ENCODE measurements at regions not wholly inside any gene's neighbourhood (a gene's known extent, or its start where the extent isn't known, plus 50 kb on each side); places are given as distances from the start of the nearest gene placed in this dataset.

- H3K4me1 Mint-ChIP-seq (ENCODE audit: low read depth): no peaks in the 10 kb centered on the region
- H3K9me3 Mint-ChIP-seq: no peaks in the 10 kb centered on the region
- no peak overlapping the region for H3K4me3 Mint-ChIP-seq (ENCODE audit: low read depth)
- no peaks in the 10 kb centered on the region for H3K36me3 Mint-ChIP-seq (ENCODE audit: low read depth)
- intact Hi-C loops (cut with micrococcal nuclease): no loop called here
- no peak overlapping the region for H3K27ac Mint-ChIP-seq
- DNase-seq (ENCODE audit: low spot score): no peak
- no peaks in the 10 kb centered on the region for H3K27me3 Mint-ChIP-seq (ENCODE audit: low read depth)
Observed at GRCh38 chr2:5751873-5752482, 59.8 kb downstream of the SOX11 start.

DNA sequence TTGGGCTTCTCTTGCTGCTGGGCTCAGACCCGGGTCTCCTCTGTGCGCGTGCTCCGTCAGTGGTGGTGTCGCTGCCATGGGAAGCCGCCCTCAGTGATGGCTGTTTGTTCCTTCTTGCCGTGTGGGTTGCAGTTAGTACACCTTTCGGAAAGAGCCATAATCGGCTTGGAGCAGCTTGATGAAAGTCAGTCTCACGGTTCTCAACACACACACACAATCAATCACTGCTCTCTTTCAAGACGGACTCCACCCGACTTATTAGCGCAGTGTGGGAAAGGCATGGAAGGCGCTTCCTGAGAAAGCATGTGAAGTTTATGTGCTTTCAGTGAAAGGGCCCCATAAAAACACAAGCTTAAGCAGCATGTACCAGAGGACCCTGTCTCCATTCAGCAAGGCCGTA, 64.1 kb downstream of the SOX11 start:
- H3K27me3 Mint-ChIP-seq (ENCODE audit: low read depth): no peaks in the 10 kb centered on the region
- no peak overlapping the region for H3K27ac Mint-ChIP-seq
- intact Hi-C loops (cut with micrococcal nuclease): no loop called here
- no peaks in the 10 kb centered on the region for H3K4me1 Mint-ChIP-seq (ENCODE audit: low read depth)
- no peaks in the 10 kb centered on the region for H3K9me3 Mint-ChIP-seq
- H3K36me3 Mint-ChIP-seq (ENCODE audit: low read depth): no peaks in the 10 kb centered on the region
- H3K4me3 Mint-ChIP-seq (ENCODE audit: low read depth): no peak overlapping the region
- no peak for DNase-seq (ENCODE audit: low spot score)

DNA sequence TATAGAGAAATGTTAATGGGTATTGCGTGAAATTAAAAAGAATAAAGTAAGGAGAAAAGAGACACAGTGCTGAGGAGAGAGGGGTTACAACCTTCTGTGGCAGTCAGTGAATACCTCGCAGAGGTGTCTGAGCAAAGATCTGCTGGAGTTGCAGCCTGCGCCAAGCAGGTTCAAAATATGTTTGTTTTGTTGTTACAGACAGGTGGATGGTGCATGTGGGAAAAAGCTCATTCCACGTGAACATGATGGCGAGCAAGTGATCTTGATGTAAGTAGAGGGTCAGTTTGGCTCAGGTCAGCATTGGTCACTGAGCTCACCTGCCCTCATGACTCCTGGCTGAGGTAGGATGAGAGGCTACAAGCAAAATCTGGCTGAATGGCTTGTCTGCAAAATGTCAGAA, 66.2 kb downstream of the SOX11 start:
- intact Hi-C loops (cut with micrococcal nuclease): no loop called here
- DNase-seq (ENCODE audit: low spot score): no peak
- no peak overlapping the region for H3K27ac Mint-ChIP-seq
- H3K4me3 Mint-ChIP-seq (ENCODE audit: low read depth): no peak overlapping the region
- H3K36me3 Mint-ChIP-seq (ENCODE audit: low read depth): no peaks in the 10 kb centered on the region
- no peaks in the 10 kb centered on the region for H3K9me3 Mint-ChIP-seq
- H3K4me1 Mint-ChIP-seq (ENCODE audit: low read depth): no peaks in the 10 kb centered on the region
- H3K27me3 Mint-ChIP-seq (ENCODE audit: low read depth): no peaks in the 10 kb centered on the region

DNA sequence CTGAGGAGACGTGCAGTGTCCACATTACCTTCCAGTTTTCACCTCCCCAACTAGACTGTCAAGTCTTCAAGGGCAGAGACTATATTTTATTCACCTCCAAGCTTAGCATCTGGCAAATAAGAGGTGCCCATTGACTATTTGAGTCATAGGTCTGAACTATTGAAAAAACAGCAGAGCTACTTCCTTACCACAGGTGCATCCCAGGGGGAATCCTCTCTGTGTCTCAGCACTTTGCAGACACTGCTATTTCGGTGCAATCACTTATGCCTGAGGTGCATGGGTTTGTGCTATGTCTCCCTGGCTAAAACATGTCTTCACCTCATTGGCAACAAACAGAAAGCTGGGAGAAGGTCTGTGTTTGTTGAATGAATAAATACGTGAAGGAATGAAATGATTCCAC, 67.8 kb downstream of the SOX11 start:
- no peak for DNase-seq (ENCODE audit: low spot score)
- Mint-ChIP-seq H3K9me3 (no peaks in the 10 kb centered on the region), H3K36me3 (ENCODE audit: low read depth) (no peaks in the 10 kb centered on the region), H3K27me3 (ENCODE audit: low read depth) (no peaks in the 10 kb centered on the region), H3K4me3 (ENCODE audit: low read depth) (no peak overlapping the region), H3K27ac (no peak overlapping the region), H3K4me1 (ENCODE audit: low read depth) (no peaks in the 10 kb centered on the region)
- intact Hi-C loops (cut with micrococcal nuclease): no loop called here

GRCh38 chr2:5763531-5763930, 71.3 kb downstream of the SOX11 start:
- DNase-seq (ENCODE audit: low spot score): no peak
- no peaks in the 10 kb centered on the region for H3K4me1 Mint-ChIP-seq (ENCODE audit: low read depth)

DNA sequence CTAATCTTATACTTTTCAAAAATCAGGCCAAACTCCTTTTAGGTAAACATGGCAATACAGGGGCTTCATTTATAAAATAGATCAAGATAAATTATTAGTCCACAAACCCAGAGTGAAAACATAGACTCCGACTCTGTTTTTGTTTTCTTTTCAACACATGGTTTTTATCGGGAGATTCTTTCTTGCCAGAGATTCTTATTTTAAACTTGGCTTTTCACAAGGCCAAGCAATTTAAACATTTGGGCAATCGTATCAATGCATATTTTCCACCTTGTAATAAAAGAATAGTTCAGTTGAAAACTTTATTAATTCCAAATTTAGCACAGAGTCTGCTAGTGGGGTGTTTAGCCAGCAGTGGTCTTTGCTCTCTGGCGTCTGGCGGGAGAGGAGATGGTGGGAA, 71.9 kb downstream of the SOX11 start:
- H3K4me1 Mint-ChIP-seq (ENCODE audit: low read depth): no peaks in the 10 kb centered on the region
- no peaks in the 10 kb centered on the region for H3K27me3 Mint-ChIP-seq (ENCODE audit: low read depth)
- H3K27ac Mint-ChIP-seq: no peak overlapping the region
- no peak overlapping the region for H3K4me3 Mint-ChIP-seq (ENCODE audit: low read depth)
- no peaks in the 10 kb centered on the region for H3K36me3 Mint-ChIP-seq (ENCODE audit: low read depth)
- no peaks in the 10 kb centered on the region for H3K9me3 Mint-ChIP-seq
- DNase-seq (ENCODE audit: low spot score): no peak
- intact Hi-C loops (cut with micrococcal nuclease): no loop called here

More at GRCh38 chr2:5763531-5763930, 71.3 kb downstream of the SOX11 start:
- Mint-ChIP-seq H3K36me3 (ENCODE audit: low read depth) (no peaks in the 10 kb centered on the region), H3K9me3 (no peaks in the 10 kb centered on the region), H3K27ac (no peak overlapping the region), H3K27me3 (ENCODE audit: low read depth) (no peaks in the 10 kb centered on the region), H3K4me3 (ENCODE audit: low read depth) (no peak overlapping the region)
- intact Hi-C loops (cut with micrococcal nuclease): no loop called here

GRCh38 chr2:5766056-5766455, 73.9 kb downstream of the SOX11 start:
- no peaks in the 10 kb centered on the region for H3K9me3 Mint-ChIP-seq
- H3K36me3 Mint-ChIP-seq (ENCODE audit: low read depth): no peaks in the 10 kb centered on the region
- no peaks in the 10 kb centered on the region for H3K4me1 Mint-ChIP-seq (ENCODE audit: low read depth)
- H3K27ac Mint-ChIP-seq: no peak overlapping the region
- DNase-seq (ENCODE audit: low spot score): no peak
- intact Hi-C loops (cut with micrococcal nuclease): loop anchor here (5.0 kb wide), 1 partner anchor 1379 kb away; no protein-coding TSS in a partner anchor
- no peak overlapping the region for H3K4me3 Mint-ChIP-seq (ENCODE audit: low read depth)
- no peaks in the 10 kb centered on the region for H3K27me3 Mint-ChIP-seq (ENCODE audit: low read depth)

DNA sequence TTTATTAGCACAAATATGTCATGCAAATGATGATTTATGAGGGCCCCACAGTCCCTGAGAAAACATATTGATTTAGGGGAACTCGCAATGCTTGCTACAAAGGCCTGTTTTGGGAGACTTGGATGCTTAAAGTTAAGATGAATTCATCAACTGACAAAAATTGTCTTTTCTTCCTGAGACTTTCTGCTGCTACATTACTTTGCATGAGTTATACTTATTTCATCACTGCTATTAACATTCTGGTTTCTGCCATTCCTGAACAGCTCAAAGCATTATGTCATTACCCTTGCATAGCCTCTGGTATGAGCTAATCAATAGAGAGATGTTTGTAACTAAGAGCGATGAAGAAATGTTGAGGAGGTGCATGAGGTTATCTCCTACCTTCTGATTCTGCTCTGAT, 74.4 kb downstream of the SOX11 start:
- Mint-ChIP-seq H3K4me1 (ENCODE audit: low read depth) (no peaks in the 10 kb centered on the region), H3K9me3 (no peaks in the 10 kb centered on the region), H3K36me3 (ENCODE audit: low read depth) (no peaks in the 10 kb centered on the region), H3K27me3 (ENCODE audit: low read depth) (no peaks in the 10 kb centered on the region), H3K4me3 (ENCODE audit: low read depth) (no peak overlapping the region), H3K27ac (no peak overlapping the region)
- no peak for DNase-seq (ENCODE audit: low spot score)
- intact Hi-C loops (cut with micrococcal nuclease): loop anchor here (5.0 kb wide), 1 partner anchor 1379 kb away; no protein-coding TSS in a partner anchor

- H3K4me1 Mint-ChIP-seq (ENCODE audit: low read depth): no peaks in the 10 kb centered on the region
- intact Hi-C loops (cut with micrococcal nuclease): no loop called here
- H3K9me3 Mint-ChIP-seq: peaks cover 8% of the 10 kb centered on the region
- no peak for DNase-seq (ENCODE audit: low spot score)
- H3K27me3 Mint-ChIP-seq (ENCODE audit: low read depth): no peaks in the 10 kb centered on the region
- H3K27ac Mint-ChIP-seq: no peak overlapping the region
- no peak overlapping the region for H3K4me3 Mint-ChIP-seq (ENCODE audit: low read depth)
- H3K36me3 Mint-ChIP-seq (ENCODE audit: low read depth): no peaks in the 10 kb centered on the region
Observed at GRCh38 chr2:5777131-5777535, 84.9 kb downstream of the SOX11 start.

GRCh38 chr2:5781679-5782078, 89.5 kb downstream of the SOX11 start:
- Mint-ChIP-seq H3K9me3 (peaks cover 8% of the 10 kb centered on the region), H3K27me3 (ENCODE audit: low read depth) (no peaks in the 10 kb centered on the region), H3K36me3 (ENCODE audit: low read depth) (no peaks in the 10 kb centered on the region), H3K4me3 (ENCODE audit: low read depth) (no peak overlapping the region), H3K27ac (no peak overlapping the region), H3K4me1 (ENCODE audit: low read depth) (no peaks in the 10 kb centered on the region)
- DNase-seq (ENCODE audit: low spot score): no peak
- intact Hi-C loops (cut with micrococcal nuclease): no loop called here

DNA sequence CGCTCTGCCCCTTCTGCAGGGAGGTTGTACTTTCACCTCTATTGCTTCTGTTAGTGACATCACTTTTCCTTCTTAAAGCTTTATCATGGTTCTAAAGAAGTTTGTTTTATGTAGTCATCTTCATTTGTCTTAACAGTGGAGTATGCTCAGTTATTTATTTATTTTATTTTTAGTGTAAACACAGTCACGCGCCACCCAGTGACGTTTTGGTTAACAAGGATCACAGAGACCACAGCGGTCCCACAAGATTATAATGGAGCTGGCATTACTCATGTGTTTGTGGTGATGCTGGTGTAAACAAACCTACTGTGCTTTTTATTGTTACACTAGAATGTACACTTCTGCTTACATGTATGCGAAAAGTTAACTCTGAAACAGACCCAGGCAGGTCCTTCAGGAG, 89.9 kb downstream of the SOX11 start:
- Mint-ChIP-seq H3K9me3 (peaks cover 10% of the 10 kb centered on the region), H3K4me3 (ENCODE audit: low read depth) (no peak overlapping the region), H3K4me1 (ENCODE audit: low read depth) (no peaks in the 10 kb centered on the region), H3K27me3 (ENCODE audit: low read depth) (no peaks in the 10 kb centered on the region), H3K36me3 (ENCODE audit: low read depth) (no peaks in the 10 kb centered on the region), H3K27ac (no peak overlapping the region)
- no peak for DNase-seq (ENCODE audit: low spot score)
- intact Hi-C loops (cut with micrococcal nuclease): no loop called here

GRCh38 chr2:5788447-5788846, 96.3 kb downstream of the SOX11 start:
- Mint-ChIP-seq H3K27ac (no peak overlapping the region), H3K4me1 (ENCODE audit: low read depth) (no peaks in the 10 kb centered on the region), H3K36me3 (ENCODE audit: low read depth) (no peaks in the 10 kb centered on the region), H3K27me3 (ENCODE audit: low read depth) (no peaks in the 10 kb centered on the region), H3K4me3 (ENCODE audit: low read depth) (no peak overlapping the region), H3K9me3 (peaks cover 13% of the 10 kb centered on the region)
- intact Hi-C loops (cut with micrococcal nuclease): no loop called here
- DNase-seq (ENCODE audit: low spot score): no peak

GRCh38 chr2:5791371-5791770, 99.2 kb downstream of the SOX11 start:
- no peak overlapping the region for H3K4me3 Mint-ChIP-seq (ENCODE audit: low read depth)
- peaks cover 8% of the 10 kb centered on the region for H3K9me3 Mint-ChIP-seq
- H3K36me3 Mint-ChIP-seq (ENCODE audit: low read depth): no peaks in the 10 kb centered on the region
- DNase-seq (ENCODE audit: low spot score): no peak
- no peaks in the 10 kb centered on the region for H3K4me1 Mint-ChIP-seq (ENCODE audit: low read depth)
- H3K27me3 Mint-ChIP-seq (ENCODE audit: low read depth): no peaks in the 10 kb centered on the region
- no peak overlapping the region for H3K27ac Mint-ChIP-seq
- intact Hi-C loops (cut with micrococcal nuclease): no loop called here

- DNase-seq (ENCODE audit: low spot score): no peak
- Mint-ChIP-seq H3K4me1 (ENCODE audit: low read depth) (no peaks in the 10 kb centered on the region), H3K9me3 (no peaks in the 10 kb centered on the region), H3K36me3 (ENCODE audit: low read depth) (no peaks in the 10 kb centered on the region), H3K27ac (no peak overlapping the region), H3K4me3 (ENCODE audit: low read depth) (no peak overlapping the region), H3K27me3 (ENCODE audit: low read depth) (no peaks in the 10 kb centered on the region)
- intact Hi-C loops (cut with micrococcal nuclease): no loop called here
Observed at GRCh38 chr2:5794012-5794411, 101.8 kb downstream of the SOX11 start.
